ENCODE measurements at regions not wholly inside any gene's neighbourhood (a gene's known extent, or its start where the extent isn't known, plus 50 kb on each side); places are given as distances from the start of the nearest gene placed in this dataset.

DNA sequence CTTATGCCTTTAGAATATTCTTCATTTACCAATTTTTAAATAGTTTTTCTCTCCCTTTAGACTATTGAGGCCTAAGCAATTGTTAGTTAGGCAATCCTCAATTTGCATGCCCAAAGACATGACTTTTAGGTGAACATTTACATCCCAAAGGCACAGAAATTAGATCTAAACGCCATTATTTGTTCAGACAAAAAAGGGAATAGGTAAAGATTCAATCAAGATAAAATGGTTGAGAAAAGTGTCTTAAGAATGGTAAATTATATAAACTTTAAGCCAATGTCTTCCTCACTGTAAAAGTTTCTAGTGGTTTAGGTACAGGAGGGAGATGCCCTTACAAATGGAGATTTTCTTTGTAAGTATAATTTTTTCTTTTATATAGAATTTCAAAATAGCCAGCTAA is 50.2 kb upstream of the MME start:
- DNase-seq = no peak

DNA sequence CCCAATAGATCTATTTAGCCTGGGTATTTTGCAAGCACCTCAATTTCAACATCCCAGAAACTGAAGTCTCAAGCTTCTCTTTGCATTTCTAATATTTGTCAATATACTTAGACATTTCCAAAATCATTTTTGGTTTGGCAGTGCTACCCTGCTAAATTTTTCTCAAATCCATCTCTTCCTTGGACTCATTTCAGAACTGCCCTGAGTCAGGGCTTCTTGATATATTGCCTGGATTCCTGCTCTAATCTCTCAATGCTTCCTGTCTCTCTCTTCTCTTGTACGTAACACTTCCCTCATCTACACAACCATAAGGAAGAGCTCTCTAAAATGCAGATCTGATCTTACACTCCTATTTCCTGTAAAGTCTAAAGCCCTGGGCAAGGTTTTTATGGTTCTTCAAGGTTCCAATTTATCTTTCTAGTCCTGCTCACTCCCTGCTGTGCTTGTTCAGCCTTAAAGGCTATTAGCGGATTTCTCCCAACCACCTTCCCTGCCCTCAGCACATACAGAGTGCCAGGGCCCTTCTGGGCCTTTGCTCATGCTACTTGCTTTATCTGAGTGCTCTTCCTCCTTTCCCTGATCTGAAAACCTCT is 53.0 kb upstream of the MME start:
- peak in 2 of 3 experiments; percentile 10 to 51 for DNase-seq

DNA sequence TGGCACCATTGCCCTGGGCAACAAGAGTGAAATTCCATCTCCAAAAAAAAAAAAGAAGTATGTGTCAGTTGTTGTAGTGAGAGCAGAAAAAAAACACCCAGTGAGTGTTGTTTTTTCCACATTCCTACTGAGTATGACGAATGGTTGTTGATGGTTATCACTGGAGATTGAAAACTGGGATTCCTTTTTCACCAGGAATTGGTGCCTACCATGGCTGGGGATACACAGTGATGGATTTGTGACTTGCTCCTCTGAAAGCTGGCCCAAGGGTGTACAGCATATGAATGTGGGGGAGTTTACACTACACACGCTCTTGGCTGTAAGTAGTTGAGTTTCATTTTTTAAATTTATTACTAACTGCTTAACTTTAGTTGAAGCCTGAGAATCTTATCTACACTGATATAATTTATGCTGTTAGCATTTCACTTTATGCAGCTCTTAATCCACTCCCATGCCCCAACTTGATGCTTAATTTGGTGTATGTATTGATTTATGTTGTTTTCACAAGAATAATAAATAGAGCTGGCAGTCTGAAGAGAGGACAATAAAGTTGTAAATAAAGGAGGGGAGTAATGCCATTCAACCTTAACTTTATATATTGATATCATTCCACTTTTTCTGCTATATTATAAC is 56.0 kb upstream of the MME start:
- no peak for DNase-seq

DNA sequence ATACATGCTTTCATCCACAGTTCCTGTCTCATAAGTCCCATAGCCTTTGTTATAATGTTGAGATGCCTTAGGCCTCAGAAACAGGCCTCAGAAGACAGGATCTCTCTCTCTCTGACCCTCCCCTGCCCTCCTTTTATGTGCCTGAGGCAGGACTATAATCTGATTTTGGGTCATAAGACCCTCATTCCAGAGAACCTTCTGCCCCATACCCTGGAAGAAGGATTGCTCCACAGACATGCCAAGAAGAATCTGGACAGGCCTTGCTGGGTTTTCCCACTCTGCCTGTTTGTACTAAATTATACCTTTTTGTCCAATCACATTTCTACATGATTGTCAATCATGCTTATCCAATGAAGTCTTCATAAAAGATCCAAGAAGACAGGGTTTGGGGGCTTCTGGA is 57.2 kb upstream of the MME start:
- DNase-seq = no peak

DNA sequence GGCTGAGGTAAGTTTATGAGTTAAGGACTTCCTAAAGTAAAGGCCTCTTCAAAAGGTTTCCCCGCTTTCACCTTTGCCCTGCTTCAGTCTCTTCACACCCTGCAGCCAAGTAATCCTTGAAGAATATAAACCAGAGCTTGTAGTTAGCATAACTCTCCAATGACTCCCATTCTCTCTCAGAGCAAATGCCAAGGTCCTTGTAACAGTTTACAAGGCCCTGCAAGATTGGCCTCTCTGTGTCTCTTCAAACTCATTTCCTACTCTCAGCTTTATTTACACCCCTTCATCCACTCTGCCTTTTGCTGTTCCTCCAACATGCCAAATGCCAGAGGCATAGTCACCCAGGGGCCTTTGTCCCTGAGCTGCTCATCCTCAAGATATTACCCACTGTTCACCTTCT is 60.5 kb upstream of the MME start:
- DNase-seq = no peak

DNA sequence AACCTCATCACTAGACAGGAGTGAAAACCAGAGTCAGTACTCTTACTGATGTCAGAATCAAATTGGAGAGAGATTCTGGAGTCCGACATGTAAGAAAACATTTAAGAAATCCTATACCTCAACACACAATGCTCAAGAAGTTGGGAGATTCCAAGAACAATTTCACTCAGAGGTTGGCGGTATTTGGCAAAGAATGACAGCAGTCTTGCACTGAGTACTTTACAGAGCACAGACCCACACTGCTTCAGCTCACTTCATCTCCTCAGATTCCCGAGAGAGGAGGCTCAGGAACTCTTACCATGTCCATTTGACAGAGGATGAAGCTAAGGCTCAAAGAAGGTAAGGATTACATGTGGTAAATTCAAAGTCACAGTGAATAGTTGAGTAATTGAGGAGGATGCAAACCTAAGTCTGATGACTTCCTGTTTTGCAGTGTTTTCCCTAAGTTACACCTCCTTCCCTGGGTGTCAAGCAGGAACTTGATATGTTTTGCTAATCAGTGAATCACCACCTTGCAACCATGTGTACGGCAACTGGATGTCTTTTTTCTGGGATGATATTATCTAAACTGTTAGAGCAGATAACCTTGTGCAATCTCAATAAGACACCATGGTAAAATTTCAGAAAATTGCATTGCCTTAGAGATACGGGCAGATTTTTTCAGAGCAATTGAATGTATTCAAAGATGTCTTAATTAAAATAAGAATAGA is 61.3 kb upstream of the MME start:
- DNase-seq = no peak

DNA sequence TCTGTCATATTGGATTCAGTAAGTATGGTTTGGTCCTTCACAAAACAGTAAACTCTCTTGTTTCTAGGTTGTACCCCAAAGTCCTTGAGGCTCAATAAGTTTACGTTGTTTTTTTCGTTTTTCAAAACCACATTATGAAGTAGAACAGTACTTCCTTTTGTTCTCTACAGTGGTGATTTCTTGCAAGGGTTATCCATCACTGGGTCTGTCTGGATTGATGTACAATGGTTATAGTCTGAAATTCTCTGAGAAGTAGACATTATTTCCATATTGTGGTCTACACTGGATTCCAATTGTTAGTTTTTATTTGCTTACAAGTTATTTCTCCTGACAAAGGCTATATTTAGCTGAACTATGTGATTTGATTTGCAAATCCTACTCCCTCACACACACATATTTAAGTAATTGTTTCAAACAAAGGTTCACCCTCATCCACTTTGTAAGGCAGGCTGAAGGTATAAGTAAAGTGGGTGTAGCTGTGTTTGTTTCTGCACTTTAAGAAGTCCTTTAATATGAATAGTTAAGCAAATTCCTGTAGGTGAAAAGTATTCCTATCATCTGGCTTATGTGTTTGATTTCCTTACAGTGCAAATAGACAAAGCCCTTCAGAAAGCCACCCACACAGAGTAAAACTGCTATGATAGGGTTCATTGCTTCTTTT is 64.2 kb upstream of the MME start:
- no peak for DNase-seq

DNA sequence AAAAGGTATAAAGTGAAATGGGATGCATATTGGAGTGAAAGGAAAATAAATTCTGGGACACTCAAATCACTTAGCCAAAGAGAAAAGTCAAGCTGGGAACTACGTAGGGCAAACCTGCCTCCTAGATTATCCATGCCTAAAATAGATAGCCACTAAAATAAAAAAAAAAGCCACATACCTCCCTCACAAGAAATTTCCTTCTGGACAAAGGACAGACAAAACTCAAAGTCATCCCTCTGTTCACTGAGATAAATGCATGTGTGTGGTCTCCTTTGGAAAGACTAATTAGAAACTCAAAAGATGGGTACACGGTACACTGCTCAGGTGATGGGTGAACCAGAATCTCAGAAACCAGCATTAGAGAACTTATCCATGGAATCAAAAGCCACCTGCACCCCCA is 65.2 kb upstream of the MME start:
- DNase-seq = no peak

DNA sequence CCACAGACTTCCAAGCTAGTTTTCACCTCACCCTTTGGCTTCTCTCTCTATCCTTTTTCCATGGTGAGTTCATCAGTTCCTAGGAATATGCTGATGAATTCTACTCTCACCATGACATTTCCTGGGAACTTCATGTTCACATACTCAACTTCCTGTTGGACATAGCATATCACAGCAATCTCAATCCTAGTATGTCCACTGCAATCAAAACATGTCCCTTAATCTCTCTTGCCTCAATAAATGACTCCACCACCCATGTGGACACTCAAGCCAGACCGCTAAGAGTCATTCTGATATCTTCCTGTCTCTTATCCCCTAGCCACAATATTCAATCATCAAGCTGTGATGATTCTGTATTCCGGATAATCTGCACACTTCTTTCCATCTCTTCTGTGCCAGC is 66.7 kb upstream of the MME start:
- DNase-seq = no peak

DNA sequence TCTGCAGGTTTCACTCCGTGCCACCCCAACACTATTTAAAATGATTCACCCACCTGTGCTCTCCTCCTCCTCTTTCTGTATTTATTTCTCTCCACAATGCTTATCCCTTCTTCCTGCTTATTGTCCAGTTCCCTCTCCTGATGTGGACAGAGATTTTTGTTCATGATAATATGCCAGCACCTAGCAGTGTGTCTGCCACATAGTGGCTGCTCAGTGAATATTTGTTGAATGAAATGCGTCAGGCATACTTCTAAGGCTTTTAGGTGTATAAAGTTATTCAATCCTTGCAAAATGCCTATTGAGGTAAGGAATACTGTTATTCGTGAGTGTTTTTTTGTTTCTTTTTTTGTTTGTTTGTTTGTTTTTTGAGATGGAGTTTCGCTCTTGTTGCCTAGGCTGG is 67.5 kb upstream of the MME start:
- no peak for DNase-seq

DNA sequence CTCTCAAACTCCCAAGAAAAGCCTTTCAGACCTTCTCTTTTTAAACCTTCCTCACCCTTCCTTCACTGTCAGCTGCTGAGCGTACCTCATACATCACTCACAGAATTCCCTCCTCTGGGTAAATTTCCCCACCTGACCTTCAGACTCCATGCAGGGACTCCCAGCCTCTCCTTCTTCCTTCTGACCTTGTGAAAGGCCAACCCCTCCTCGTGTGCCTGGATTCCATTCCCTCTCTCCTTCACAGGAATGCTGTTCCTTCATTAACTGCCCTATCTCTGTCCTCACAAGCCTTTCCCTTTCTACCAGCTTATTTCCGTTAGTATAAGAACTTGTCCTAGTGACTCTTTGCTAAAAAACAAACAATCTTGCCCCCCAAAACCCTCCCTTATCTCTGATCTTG is 69.7 kb upstream of the MME start:
- DNase-seq = no peak

DNA sequence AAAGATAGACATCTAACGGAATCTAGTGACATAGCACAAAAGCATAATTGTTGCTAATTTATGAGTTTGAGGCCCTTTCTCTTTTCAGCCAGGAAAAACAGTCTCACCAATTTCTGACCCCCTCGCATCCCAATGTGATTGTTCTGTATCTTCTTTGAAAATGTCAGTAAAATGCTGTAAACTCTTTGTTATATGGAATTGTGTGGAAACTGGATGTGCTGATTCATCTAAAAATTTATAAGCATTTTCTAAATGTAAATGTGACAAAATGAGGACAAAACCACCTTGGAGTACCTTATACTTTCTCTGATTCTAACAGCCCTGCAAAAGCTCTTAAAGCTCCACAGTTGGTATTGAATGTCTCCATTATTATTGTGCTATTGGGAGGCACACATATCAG is 70.9 kb upstream of the MME start:
- DNase-seq = no peak

DNA sequence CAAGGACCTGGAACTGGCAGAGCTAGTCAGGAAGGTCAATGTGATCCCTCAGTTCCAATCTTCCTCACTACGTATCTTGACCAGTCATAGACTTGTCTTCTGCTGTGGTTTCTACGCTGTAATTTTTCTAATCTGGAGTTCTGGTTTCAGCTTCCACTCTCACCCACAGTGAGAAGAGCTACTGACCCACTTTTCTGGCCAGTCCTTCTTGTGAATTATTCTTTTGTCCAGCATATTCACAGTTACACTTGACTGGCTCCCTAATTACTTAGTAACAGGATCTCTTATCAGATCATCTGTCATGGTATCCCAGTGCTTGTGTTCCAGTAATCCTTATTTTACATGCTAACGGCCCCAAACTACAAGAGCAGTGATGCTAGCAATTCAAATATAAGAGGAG is 72.4 kb upstream of the MME start:
- DNase-seq = peak in 1 of 3 experiments; percentile 27

DNA sequence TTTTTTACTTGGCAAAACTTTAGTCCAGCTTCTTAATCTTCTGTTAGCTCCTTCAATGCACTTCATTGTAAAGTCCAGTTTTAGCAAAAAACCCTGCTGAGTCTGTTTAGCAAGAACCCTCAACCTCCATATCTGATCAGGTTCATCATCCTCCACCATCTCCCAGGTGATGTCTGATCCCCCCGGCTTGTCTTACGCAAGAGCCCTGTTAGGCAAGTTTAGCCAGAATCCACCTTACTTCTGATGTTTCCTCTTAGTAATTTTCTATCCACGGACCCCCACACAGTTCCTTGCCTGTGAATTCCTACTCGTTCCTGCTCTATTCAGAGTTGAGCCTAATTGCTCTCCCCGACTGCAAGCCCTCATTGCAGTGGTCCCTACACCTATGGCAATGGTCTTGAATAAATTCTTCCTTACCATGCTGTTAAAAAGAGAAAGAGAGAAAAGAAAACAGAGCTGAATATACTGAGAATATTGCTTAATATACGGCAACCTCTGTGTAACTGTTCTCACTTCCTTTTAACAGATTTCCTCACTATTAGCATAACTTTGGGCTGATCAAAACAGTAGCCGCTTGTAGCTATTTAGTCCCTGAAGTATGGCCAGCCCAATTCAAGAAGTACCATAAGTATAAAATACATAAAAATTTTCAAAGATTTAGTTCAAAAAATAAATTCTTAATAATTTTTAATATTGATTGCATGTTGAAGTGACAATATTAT is 78.7 kb upstream of the MME start:
- DNase-seq = no peak

DNA sequence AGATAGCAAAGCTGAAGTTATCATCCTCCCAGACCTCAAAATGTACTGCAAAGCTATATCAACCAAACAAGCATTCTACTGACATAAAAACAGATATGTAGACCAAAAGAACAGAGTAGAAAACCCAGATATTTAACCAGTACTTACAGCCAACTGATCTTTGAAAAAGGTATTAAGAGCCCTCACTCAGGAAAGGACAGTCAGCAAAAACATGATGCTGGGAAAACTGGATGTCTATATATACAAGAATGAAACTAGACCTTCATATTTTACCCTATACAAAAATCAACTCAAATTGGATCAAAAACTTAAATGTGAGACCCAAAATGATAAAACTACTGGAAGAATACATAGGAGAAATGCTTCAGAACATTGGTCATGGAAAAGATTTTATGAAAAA is 87.5 kb upstream of the MME start:
- no peak for DNase-seq

DNA sequence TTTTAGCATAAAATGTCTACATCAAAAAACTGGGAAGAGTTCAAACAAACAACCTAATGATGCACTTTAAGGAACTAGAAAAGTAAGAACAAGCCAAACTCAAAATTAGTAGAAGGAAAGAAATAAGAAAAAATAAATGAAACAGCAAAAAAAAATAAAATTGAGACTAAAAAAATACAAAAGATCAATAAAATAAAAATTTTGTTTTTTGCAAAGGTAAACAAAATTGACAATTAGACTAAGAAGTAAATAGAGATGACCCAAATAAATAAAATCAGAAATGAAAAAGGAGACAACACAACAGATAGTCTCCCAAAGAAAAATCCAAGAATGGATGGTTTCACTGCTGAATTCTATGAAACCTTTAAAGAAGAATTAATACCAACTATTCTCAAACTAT is 89.6 kb upstream of the MME start:
- DNase-seq = no peak

DNA sequence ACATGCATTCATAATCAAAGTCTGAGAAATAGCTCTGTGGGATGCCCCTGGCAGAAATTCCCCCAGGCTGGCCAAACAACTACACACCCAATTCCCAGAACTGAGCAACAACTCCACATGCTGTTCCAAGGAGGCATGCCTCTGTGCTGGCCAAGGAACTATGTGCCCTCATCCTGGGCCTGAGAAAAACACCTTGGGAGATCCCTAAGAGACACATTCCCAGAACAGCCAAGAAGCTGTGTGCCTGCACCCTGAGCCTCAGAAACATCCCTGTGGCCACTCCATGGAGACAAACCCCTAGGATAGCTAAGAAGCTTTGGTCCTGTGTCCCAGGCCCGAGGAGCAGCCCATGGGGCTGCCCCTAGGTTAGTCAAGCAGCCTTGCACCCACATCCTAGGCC is 92.3 kb upstream of the MME start:
- DNase-seq = no peak

DNA sequence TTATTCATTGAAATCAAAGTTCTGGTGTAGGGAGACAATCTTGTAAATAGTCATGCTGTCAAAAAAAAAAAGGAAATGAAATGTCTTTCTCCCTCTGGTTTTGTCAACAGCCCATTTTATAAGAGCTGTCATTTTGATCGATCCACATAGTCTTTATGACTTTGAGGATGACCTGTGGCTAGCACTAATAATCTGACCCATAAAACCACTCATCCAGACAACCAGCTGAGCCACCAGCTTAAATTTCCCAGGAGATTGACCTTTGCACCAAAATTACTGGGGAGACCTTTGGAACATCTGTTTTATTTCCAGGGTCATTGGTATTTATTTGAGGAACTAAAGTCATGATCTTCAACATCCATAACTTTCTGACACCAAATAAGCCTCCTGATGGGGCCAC is 98.5 kb upstream of the MME start:
- no peak for DNase-seq

DNA sequence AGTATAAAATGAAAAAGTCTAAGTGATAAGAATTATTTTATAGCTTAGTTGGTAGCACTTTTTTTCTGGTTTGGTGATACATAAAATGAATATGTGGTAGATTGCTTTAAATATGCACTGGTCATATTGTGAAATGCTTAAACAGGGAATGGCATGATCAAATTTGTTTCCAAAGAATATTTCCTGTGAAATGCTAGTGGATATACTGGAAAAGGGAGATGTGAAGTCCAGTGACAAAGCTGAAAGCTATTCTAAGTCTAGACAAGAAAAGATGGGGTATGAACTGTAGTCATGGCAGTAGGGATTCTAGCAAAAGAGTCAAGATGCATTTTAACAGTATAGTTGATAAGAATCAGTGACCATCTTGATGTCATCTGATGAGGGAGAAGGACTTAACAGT is 98.9 kb upstream of the MME start:
- DNase-seq = no peak

DNA sequence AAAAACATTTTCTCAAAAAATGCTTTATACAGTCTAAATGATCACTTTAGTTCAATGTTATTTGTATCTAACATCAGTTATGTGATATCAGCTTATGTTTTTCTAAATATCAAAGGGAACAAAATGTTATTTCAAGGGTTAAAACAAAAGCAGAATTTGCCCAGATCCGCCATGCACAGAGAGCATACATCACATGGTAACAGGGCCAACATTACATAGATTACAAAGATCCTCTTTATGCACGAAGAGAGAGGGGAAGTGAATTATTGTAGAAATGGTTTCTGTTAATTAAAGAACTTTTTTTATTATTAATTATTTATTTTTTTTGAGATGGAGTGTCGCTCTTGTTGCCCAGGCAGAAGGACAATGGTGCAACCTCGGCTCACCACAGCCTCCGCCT is 100.8 kb upstream of the MME start:
- no peak for DNase-seq

DNA sequence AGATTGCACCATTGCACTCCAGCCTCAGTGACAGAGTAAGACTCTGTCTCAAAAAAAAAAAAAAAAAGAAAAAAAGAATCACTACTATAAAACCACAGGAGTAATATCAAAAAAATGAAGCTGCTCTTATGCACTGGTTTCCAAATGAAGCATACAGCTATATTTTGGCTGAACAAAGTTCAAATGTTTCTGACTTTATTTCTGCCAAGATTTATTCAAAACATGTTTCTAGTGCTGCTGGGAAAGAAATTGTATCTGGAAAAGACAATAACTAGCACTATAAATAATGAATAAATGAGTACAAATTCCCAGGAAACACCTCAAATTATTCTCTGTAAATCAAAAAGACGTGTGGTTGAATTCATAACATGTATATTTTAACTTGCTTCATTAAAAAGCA is 102.5 kb upstream of the MME start:
- DNase-seq = no peak

DNA sequence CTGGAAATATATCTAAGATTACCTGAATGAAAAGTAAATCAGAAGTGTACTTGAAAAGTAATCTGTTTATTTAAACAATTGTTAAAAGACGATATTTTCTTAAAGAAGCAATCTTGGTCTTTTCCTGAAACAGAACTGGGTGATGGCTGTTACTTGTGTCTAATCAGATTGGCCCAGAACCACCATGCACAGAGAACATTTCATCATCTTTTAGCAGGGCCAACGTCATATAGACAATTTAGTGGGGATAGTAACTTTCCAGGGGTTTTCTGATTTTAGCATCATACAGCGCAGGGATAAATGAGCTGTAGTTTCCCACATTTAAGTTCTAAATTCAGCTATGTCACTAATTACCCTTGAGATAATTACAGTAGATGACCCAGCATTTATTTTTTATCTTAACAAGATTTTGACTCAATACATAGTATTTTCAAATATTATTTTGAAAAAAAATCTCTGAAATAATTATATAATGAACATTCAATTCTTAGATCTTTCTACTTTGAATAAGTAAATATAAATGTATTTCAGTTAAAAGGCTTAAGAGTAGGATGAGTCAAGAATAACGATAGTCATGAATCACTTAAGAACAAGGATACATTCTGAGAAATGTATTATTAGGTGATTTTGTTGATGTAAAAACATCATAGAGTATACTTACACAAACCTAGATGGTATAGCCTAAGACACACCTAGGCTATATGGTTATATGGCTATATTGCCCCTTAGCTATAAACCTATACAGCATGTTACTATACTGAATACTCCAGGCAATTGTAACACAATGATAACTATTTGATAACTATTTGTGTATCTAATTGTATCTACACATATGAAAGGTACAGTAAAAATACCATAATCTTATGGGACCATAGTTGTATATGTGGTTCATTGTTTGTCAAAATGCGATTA is 103.8 kb upstream of the MME start:
- no peak for DNase-seq

All from NCI-H1417 (cell line).